ENCODE measurements at regions not wholly inside any gene's neighbourhood (a gene's known extent, or its start where the extent isn't known, plus 50 kb on each side); places are given as distances from the start of the nearest gene placed in this dataset.

- TF ChIP-seq, protein P1, sequence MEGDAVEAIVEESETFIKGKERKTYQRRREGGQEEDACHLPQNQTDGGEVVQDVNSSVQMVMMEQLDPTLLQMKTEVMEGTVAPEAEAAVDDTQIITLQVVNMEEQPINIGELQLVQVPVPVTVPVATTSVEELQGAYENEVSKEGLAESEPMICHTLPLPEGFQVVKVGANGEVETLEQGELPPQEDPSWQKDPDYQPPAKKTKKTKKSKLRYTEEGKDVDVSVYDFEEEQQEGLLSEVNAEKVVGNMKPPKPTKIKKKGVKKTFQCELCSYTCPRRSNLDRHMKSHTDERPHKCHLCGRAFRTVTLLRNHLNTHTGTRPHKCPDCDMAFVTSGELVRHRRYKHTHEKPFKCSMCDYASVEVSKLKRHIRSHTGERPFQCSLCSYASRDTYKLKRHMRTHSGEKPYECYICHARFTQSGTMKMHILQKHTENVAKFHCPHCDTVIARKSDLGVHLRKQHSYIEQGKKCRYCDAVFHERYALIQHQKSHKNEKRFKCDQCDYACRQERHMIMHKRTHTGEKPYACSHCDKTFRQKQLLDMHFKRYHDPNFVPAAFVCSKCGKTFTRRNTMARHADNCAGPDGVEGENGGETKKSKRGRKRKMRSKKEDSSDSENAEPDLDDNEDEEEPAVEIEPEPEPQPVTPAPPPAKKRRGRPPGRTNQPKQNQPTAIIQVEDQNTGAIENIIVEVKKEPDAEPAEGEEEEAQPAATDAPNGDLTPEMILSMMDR (IDR thresholded peaks at IDR 0.05) = no peak
- TF ChIP-seq ZFX (IDR thresholded peaks at IDR 0.05; ENCODE audit: borderline replicate concordance) = no peak
- peak overlapping the region; percentile 37 for H3K27ac ChIP-seq
Measured at GRCh38 chr1:178572604-178573003, 59.7 kb downstream of the TEX35 start.

DNA sequence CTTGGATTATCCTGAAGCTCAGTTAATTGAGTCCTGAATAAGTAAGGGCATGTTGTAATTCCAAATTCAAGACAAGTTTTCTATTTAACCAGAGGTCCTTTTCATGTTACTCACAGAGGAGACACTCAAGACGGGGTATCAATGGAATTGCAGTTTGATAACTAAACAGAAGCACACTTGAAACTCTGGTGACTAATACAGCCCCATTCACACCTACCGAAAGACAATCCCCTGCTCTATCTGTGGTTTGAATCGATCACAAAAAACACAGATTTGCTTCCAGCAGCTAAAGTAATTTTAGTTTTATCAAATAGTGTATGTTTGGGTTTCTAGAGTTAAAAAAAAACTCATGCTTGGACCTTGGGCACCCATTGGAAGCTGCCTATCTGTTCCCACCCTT lies 60.4 kb downstream of the TEX35 start:
- peak overlapping the region; percentile 14 for H3K27ac ChIP-seq
- no peak for TF ChIP-seq ZFX (IDR thresholded peaks at IDR 0.05; ENCODE audit: borderline replicate concordance)

DNA sequence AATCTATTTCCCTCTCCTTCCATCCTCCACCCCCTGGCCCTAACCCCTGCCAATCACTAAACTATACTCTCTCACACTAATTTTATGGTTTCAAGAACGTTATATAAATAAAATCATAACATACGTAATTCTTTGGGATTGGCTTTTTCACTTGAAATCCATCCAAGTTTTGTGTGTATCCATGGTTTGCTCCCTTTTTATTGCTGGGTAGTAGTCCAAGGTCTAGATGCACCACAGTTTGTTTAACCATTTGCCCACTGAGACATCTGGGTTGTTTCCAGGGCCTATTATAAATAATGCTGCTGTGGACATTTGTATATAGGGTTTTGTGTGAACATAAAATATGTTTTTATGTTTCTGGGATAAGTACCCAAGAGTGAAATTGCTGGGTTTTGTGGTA lies 61.4 kb downstream of the TEX35 start:
- peak overlapping the region; percentile 72; the same call in 1 of the 2 replicates for H3K27ac ChIP-seq
- TF ChIP-seq, protein P1 (IDR thresholded peaks at IDR 0.05) = no peak
- TF ChIP-seq ZFX (IDR thresholded peaks at IDR 0.05; ENCODE audit: borderline replicate concordance) = no peak

DNA sequence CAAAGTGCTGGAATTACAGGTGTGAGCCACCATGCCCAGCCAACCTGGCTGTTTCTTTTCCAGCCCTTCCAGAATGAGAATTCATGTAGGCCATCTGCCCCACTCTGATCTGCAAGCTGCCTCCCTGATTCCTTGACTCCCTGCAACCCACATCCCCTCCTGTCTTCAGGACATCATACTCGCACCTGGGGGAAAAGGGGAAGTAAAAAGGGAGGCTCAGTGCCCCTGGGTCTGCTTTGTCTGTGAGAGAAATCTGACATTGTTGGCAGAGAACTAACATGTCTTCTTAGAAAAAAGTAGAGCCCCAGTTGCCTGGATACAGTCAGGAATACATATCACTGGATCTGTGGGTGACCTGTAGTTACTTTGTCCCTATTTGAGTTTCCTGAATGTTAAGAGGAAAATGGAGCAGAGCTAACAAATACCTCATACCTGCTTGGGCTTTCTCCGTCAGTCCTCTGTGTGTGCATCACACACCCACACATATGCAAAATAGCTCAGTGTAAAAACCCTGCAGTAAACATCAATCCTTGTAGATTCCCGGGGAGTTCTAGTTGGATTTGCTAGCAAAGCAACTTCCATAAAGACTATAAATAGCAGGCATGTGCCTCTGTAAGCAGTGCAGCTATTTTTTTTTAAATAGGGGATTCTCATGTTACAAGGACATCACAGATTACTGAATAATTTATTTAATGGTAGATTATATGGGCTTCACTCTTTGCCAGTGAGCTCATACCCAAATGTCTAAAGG lies 62.9 kb downstream of the TEX35 start:
- TF ChIP-seq, protein P1 (IDR thresholded peaks at IDR 0.05) = no peak
- no peak for TF ChIP-seq ZFX (IDR thresholded peaks at IDR 0.05; ENCODE audit: borderline replicate concordance)
- H3K27ac ChIP-seq = peak overlapping the region; percentile 72

GRCh38 chr1:178576841-178577240 lies 63.9 kb downstream of the TEX35 start:
- no peak for TF ChIP-seq ZFX (IDR thresholded peaks at IDR 0.05; ENCODE audit: borderline replicate concordance)
- TF ChIP-seq, protein P1 (IDR thresholded peaks at IDR 0.05) = no peak

GRCh38 chr1:178577882-178578281 lies 65.0 kb downstream of the TEX35 start:
- no peak for TF ChIP-seq ZFX (IDR thresholded peaks at IDR 0.05; ENCODE audit: borderline replicate concordance)
- TF ChIP-seq, protein P1 (IDR thresholded peaks at IDR 0.05) = no peak

More at GRCh38 chr1:178576841-178577240, 63.9 kb downstream of the TEX35 start:
- no peak overlapping the region for H3K27ac ChIP-seq

DNA sequence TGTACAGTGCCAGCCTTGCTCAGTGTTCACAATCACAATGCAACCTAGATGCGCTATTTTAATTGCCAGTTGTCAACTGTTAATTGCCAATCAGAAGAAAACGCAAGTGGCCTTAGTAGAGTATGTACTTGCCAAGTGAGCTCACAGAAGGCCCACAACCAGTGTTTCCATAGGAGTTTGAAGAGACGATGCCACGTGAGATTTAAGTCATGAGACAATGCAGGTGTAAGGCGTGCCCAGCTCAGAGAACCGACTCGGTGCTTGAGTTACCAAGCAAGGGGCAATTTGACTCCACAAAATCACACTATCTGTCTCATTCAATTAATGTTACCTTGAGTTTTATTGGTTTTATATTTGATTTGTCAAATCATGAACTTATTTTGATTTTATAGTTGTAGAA lies 65.6 kb downstream of the TEX35 start:
- no peak overlapping the region for H3K27ac ChIP-seq

More at GRCh38 chr1:178577882-178578281, 65.0 kb downstream of the TEX35 start:
- H3K27ac ChIP-seq = no peak overlapping the region

More for the DNA sequence above, 65.6 kb downstream of the TEX35 start:
- TF ChIP-seq, protein P1 (IDR thresholded peaks at IDR 0.05) = no peak
- no peak for TF ChIP-seq ZFX (IDR thresholded peaks at IDR 0.05; ENCODE audit: borderline replicate concordance)
